GM21529 (cell line): ENCODE measurements at regions not wholly inside any gene's neighbourhood (a gene's known extent, or its start where the extent isn't known, plus 50 kb on each side); places are given as distances from the start of the nearest gene placed in this dataset.

Experiments
- ATAC-seq: cut with Tn5 transposase; IDR thresholded peaks from one replicate; pipeline ENCODE4 v1.9.1; 2021; ENCODE audit not compliant: unreplicated experiment

DNA sequence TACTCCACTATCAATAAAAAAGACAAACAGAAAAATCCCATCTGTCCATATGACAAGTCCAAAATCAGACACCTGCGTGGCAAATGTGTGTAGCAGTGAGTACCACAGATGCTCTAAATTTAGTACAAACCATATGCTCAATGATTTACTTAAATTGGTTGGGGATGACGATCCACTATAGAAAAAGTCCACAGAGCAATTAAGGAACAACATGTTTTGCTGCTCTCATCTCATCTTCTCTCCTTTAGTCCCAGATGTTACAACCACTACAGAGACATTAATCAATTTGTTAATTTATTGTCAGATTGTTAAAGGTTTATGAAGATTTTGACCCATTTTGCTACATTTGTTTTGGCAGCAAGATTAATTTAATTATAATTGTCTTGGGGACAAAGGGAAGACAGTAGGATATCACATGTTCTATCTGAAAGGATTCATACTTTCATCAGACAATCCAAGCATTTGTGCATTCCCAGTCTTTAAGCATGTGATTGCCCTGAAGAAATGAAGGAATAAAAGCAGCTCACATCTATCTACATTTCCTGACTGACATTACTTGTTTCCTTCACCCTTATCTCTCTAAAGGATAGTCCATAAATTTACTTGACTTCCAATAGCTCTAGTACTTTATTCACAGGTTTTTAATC, 2268.1 kb downstream of the PCDH7 start:
- ATAC-seq, result no peak

DNA sequence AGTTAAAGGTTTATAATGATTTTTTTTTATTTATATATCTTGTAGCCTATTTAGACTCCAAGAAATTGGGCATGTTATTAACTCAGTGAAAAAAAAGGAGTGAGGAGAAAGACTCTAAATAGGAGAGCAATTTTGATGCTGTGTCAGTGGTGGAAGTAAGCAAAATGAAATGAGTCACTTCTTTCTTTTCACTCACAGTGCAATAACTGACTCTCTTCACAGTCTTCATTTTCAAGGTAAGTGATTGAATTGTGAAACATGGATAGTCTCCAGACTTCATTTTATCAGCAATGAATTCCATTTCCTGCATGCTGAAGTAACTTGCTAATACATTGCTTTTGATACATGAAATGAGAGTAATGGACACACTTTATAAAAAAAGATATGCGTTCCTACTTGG, 2271.5 kb downstream of the PCDH7 start:
- no peak for ATAC-seq

DNA sequence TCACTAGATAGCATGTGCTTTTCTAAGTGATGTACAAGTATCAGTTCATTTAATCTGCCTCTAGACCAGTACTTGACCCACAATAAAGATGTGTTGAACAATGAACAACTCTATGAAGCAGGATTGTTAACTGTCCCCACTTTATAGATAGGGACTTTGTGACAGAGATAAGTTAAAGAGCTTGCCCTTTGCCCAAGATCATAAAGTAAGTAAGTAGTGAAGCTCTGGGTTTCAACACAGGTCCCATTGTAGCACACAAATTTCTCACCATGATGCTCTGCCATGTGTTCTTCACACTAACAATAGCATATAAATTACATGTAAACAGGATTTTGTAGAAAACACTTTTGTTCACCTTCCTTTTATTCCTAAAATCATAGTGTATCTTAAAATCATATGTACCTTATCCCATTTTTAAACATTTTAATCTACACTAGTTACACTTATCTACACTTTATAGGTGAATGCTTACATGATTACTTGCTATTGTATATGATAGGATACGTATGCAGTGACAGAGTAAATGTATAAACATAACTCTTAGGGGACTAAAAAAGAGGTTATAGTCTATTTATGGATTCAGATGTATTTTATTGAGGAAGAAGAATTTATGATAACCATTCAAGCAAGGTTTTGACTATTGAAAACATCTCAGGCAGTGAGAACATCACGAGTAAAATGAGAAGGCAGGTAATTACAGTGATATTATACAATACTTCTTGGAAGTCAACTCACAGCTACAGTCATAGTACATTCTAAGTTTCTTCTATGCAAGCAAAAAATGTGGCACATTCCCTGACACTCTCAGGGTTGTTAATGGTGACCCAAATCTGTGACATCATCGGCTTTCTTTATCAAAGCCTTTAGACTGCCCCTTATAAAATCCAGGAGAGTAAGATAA, 2275.1 kb downstream of the PCDH7 start:
- no peak for ATAC-seq

DNA sequence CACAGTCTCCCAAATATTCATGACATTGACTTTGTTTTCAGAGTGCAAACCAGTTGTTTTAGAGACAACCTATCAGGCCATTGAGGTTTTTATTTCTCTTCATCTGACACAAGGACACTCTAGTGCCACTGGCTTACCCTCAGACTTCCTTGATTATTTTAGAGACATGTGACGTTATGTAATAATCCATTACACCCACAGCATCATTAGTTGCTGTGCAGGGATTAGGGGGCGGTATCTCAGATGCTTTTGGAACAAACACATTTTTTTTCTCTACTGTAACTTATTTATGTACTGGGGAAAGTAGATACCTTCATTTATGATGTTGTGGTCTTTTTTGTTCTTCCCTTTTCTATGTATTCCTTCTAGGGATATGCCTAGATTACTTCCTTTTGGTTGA, 2293.1 kb downstream of the PCDH7 start:
- ATAC-seq, result no peak

DNA sequence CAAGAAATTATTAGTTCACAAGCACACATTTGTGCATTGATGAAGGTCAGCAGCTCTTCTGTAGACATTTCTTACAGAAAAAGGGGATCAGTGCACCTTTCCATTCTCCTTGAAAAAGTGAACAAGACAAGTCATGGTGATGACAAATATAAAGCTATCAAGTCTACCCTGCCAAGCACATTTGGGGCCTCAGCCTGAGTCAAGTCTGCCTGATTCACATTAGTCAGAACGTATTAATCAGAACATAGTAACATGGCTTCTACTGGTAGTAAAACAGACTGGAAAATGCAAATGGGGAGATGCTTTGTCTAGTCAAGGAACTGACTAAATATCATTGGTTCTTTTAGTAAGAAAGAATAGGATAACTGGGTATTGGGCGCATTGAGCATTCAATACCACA, 2305.1 kb downstream of the PCDH7 start:
- ATAC-seq, result no peak

DNA sequence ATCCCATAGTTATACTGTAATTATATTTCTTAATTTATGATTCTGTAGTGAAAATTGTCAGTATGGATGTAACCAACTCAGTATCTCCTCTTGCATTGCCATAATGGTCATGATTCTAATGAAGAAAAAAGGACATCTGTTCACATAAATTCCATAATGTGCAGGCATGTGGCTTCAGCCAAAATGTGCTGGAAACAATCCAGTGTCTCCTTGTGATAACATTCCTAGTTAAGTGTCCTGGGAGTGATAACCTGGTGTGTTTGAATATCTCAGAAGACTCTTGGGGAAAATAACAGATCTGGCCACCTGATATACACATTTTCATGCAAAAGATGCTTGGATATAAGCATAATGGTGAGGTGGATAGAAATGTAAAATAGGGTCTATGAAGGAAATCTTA, 2309.8 kb downstream of the PCDH7 start:
- ATAC-seq, result no peak

DNA sequence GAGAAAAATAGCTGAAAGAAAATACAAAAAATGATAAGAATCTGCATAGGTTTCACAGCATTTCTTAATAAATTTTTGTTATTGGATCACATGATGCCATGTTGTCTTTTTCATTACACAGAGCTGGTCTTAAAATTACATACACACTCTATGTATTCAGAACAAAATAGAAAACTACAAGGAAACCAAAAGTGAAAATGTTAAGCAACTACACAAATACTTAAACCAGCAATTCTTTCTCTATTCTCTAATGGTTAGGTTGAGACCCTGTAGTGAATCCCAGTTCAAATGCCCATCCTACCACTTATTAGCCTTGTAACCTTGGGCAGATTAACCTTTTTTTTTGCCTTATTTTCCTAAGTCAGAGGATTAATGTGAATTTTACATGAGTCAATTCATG, 2311.2 kb downstream of the PCDH7 start:
- no peak for ATAC-seq

DNA sequence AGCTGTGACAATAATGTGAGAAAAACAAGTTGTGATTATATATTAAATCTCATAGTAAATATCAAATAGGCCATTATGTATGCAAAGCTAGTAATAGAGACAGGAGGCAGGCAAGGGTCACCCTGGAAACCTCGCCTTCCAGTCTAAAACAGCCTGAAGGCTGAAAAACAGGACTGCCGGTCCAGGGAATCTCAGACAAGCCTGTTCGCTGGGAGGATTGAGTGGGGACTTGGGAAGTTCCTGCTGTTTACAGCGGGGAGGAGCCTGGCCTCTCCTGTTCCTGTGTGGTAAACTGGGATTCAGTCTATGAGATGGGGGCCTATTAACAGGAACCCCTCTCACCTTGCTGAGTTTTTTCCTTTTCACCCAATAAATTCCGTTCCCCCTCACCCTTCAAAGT, 2317.3 kb downstream of the PCDH7 start:
- ATAC-seq, result no peak

DNA sequence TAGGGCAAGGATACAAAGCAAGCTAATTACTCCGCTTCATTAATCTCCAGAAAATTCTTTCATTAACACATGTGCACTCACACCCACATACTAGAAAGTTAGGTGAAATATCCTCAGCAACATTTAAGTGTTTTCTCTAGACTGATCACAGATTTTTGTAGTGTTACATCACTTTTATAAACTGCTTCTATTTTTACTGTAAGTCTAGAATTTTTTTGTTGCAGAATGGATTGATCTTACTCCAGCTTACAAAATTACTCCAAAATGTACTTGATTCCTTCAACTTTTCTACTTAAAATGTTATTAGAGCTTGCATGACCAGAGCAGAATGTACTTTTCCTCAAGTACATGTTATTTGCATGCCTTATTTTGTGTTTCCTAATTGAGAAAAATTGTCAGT, 2325.2 kb downstream of the PCDH7 start:
- no peak for ATAC-seq

DNA sequence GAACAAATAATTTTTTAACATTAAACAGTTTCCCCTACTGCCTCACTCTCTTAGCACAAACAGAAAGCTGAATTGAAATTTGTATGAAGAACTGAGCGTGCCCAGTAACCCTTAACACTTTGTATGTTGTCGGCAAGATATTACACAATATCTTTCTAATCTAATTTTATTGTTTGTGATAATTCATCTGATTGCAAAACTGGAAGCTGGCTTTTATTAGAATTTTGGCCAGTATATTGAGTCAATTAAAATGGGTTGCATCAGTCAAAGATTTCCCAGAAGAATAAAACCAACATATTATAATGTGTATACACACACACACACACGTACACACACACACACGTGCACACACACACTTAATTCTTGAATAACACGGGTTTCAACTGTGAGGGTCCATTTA, 2332.1 kb downstream of the PCDH7 start:
- ATAC-seq, result no peak

DNA sequence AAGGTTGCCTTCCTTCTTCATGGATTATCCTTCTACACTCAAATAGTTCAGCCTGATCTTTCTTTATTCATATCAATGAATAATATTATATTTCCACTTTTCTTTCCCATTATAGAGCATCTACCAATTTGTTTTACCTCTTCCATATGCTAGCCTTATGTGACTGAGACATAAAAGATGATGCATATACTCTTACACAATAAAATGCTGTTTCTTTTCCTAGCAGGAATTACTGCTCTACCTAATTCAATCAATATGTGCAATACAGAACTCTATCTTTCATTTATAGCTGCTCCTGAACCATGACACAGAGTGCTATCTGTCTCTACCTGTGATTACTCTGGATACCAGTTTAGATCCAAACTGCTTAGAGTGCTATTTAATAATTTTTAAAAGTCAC, 2334.0 kb downstream of the PCDH7 start:
- ATAC-seq, result no peak

DNA sequence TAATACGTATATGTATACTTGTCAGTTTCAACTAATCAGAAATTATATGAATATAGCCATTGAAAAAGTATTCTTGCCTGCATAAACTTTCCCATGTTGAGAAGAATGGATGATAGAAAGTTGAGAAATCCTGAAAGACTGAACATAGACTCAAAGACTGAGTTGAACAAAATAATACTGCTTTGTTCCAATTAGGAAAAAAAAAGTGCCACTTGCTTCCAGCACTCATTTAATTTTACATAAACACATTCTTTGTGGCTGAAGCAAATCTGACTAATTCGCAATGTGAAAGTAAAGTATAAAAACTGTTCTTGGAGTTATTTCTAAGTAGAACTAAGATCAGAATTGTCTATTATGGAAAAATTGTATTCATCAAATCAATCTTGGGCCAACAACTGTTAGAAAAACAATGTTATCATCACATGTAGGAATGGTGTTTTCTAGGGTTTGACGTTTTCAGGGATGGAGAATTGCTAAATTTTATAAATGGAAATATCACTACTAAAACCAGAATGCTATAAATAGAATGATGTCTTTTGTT, 2334.6 kb downstream of the PCDH7 start:
- ATAC-seq, result no peak

DNA sequence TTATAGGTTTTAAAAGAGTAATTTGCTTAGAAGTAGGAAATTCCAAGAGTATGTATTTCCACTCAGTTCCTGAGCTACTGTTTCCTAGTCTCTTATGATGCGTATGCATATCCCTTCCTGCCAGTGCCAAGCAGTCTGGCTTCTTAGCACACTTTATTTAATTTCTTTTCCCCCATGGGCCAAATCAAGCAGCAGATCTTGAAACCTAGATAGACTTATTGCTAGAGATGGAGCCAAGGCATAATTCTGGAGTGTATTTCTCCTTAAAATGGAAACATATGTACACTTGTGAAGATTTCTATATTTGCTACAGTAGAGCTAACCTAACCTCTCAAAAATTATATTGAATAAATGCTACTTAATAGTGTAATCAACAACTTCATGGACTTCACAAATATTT, 2337.6 kb downstream of the PCDH7 start:
- no peak for ATAC-seq

DNA sequence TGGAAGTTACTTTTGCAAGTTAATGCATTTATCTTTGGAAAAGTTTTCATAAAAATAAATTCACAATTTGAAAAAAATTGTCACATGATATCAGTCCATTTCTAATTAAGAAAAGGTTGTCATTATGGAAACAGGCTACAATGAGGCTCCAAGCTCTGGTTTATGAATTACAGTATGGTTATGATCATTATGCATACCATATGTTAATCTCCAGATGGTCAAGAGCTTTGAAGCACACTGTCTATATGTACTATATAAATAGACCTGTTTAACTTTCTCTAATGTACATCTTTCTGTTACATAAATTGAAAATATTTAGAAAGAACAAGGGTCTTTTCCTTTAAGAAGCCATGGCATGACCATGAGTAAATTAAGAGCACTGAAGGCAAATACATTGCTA, 2338.8 kb downstream of the PCDH7 start:
- ATAC-seq, result no peak

DNA sequence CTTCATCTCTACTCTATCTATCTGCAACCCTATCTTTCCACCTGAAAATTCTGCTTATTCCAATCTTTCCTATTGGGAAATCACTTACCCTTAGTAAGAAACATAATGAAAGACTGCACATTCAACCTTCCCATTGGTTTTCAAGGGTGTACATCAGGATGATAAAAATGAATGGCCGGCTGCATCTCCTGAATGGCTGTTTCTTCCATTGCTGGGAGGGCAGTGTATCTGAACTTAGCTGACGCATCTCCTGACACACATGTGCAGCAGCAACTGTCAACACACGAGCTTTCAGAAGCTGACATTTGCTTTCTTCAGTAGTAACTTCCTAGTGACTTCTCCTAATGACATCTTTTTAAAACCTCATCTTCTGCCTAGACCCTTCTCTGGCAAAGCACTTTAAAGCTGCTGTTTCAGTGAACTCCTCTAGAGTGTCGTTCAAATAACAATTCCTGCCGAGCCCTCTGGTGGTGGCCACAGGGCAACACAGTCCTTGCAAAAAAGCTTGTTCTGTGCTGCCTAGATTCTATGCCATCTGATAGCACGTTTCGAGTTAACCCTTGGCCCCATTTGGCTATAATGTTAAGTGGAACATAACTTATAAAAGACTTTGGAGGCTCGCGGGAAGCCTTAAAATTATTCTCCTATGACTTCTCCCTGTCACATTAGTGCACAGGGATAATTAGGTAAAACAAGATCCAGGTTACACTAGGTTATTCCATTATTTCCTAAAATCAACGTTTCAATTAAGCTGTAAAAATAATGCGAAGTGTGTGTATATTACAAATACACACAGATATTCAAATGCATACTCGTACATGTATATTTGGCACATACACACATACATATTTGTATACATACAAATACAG, 2340.7 kb downstream of the PCDH7 start:
- ATAC-seq, result peak; percentile 52

DNA sequence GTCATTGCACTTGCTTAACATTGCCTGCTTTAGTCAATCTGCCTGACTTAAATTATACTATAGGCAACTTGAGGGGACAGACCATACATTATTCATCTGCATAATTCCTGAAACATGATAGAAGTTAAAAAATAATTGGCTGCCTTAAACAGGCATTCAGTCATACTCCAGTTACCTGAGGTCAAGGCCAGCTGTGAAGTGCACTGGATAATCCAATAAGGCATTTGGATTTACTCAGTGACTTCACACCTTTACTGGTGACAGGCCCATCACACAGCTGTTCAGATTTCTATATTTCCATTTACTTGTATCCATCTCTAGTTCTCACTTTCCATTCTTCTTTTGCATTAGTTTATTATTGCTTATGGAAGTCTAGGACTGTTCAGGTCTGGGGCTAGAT, 2341.6 kb downstream of the PCDH7 start:
- ATAC-seq, result no peak

DNA sequence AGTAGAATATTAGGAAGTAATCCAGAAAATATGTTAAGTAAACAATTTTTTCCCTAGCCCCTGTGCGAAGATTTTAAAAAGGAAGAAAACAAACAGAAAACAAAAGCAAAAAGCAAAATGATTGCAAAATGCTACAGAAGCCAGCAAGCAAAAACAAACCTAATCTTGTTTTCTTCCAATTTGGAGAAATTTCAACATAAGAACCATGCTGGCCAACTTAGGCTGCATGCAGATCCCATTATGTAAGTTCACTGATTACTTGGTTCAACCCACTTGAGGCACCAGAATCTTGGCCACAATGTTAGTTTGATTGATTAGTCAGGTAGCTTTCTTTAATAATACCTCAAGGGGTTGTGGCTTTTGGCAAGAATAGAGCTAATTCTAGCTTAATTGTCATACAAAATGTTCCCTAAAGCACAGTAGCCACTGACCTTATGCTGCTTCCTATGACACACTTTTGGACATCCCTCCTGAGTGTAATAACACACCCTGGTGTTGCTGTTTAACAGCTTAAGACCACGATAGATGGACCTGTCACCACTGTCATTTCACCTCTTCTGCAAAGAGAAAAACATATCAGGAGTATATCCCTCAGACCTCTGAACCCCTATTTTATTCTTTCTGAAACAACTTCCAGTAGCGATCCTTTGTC, 2342.1 kb downstream of the PCDH7 start:
- ATAC-seq, result no peak

DNA sequence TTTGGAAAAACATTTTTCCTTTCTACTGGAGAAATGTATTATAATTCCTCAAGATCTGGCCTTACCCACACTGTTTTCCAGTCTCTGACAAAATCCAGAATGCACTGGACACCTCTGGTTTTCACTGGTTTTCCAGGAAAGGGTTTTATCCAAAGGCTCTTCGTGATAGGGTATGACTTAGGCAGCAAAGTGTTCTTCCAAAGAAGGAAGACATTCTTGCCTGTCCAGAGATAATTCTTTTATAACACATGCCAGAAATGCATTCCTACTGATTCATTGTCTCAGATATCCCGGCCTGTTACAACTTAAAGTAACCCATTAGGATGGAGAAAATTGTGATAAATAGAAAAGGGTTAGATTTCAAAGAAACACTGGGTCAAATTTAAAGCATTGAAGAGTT, 2343.1 kb downstream of the PCDH7 start:
- no peak for ATAC-seq

DNA sequence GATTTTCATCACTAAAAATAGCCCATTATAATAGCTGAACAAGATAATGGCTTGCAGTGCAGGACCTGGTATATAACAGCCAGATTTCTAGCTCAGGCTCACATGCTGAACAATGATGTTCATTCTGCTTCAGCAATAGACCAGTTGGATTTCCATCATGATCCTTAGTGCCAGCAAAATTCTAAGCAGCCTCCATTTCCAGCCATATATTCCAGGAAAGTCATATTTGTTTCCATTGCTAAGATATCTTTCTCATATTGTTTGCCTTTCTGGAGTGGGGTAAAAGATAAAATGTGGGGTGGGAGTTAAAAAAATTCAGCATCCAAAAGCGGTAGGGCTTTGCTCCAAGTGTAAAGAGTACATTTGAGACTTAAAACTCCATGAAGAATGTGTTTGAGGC, 2344.1 kb downstream of the PCDH7 start:
- ATAC-seq, result no peak

DNA sequence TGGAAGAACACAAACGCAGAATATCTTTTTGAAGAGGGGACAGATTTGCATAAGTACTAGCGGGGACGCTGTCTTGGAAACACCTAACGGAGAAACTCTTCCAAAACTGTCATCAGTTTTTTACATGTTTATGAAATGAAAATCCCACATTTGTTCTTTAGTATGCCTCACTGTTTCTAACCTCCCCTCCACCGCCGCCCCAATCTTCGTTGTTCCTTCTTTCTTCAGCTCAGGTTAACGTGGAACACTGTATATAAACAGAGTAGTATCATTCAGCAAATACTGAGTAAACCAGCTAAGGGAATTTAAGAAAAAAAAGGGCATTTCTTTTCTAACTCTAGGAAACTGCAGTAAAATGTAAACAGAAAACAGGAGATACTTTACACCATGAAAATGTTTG, 2345.6 kb downstream of the PCDH7 start:
- ATAC-seq, result no peak

DNA sequence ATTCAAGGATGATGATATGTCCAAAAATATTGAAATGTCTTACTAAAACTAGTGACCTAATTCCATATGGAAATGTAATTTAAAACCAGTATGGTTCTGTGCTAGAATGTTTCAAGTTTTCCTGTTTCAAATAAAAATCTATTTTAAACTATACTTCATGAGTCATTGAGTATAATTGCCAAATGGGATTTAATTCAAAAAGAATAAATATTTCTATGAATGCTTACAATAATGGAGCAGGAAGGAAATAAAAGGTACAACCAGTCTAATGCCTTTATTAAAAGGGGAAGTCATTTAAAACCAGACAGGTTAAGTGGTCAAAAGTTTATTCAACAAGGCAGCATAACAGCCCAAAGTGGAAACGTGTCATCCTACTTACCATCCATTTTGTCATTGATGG, 2347.1 kb downstream of the PCDH7 start:
- no peak for ATAC-seq
